ENCODE measurements at regions not wholly inside any gene's neighbourhood (a gene's known extent, or its start where the extent isn't known, plus 50 kb on each side); places are given as distances from the start of the nearest gene placed in this dataset.

GRCh38 chr9:108545436-108545835, 310.4 kb downstream of the ACTL7B start:
- no peak for DNase-seq

GRCh38 chr9:108544866-108545265, 310.9 kb downstream of the ACTL7B start:
- DNase-seq: no peak

GRCh38 chr9:108543251-108543778, 312.5 kb downstream of the ACTL7B start:
- no peak for DNase-seq

- DNase-seq: no peak
These were observed 318.0 kb downstream of the ACTL7B start for GRCh38 chr9:108537756-108538155.

- DNase-seq: no peak
These were observed 318.8 kb downstream of the ACTL7B start for GRCh38 chr9:108536836-108537601.

- no peak for DNase-seq
These were observed 320.3 kb downstream of the ACTL7B start for GRCh38 chr9:108535526-108535925.

- DNase-seq: no peak
These were observed 321.0 kb downstream of the ACTL7B start for GRCh38 chr9:108534741-108535140.

GRCh38 chr9:108530141-108530540, 325.6 kb downstream of the ACTL7B start:
- DNase-seq: no peak

GRCh38 chr9:108528231-108528630, 327.6 kb downstream of the ACTL7B start:
- DNase-seq: no peak

GRCh38 chr9:108526518-108526917, 329.3 kb downstream of the ACTL7B start:
- DNase-seq: no peak

GRCh38 chr9:108525186-108525585, 330.6 kb downstream of the ACTL7B start:
- DNase-seq: no peak

- no peak for DNase-seq
These were observed 334.7 kb downstream of the ACTL7B start for GRCh38 chr9:108521063-108521590.

GRCh38 chr9:108519437-108519836, 336.3 kb downstream of the ACTL7B start:
- no peak for DNase-seq

GRCh38 chr9:108517651-108518365, 338.0 kb downstream of the ACTL7B start:
- no peak for DNase-seq

- no peak for DNase-seq
These were observed 339.4 kb downstream of the ACTL7B start for GRCh38 chr9:108516391-108516790.

GRCh38 chr9:108515856-108516255, 339.9 kb downstream of the ACTL7B start:
- DNase-seq: no peak

GRCh38 chr9:108512426-108513173, 343.2 kb downstream of the ACTL7B start:
- DNase-seq: no peak

GRCh38 chr9:108511307-108511706, 344.5 kb downstream of the ACTL7B start:
- no peak for DNase-seq

- DNase-seq: no peak
These were observed 358.9 kb downstream of the ACTL7B start for GRCh38 chr9:108496846-108497245.

GRCh38 chr9:108489567-108489966, 366.2 kb downstream of the ACTL7B start:
- no peak for DNase-seq

GRCh38 chr9:108486831-108487230, 369.0 kb downstream of the ACTL7B start:
- DNase-seq: no peak

- DNase-seq: no peak
These were observed 371.3 kb downstream of the ACTL7B start for GRCh38 chr9:108484468-108484867.

GRCh38 chr9:108483676-108484075, 372.1 kb downstream of the ACTL7B start:
- no peak for DNase-seq

All from NCI-H526 treated with DMSO at 0.1 percent for 48 hours (cell line).